ENCODE measurements at regions not wholly inside any gene's neighbourhood (a gene's known extent, or its start where the extent isn't known, plus 50 kb on each side); places are given as distances from the start of the nearest gene placed in this dataset.

- no peak for DNase-seq (ENCODE audit: low read depth)
These were observed 103.4 kb downstream of the HLX start for GRCh38 chr1:220982686-220983085.

- DNase-seq (ENCODE audit: low read depth), result no peak
These were observed 104.8 kb downstream of the HLX start for GRCh38 chr1:220983877-220984635.

- DNase-seq (ENCODE audit: low read depth), result peak; percentile 28
These were observed 111.4 kb downstream of the HLX start for GRCh38 chr1:220990427-220991339.

- DNase-seq (ENCODE audit: low read depth), result no peak
These were observed 112.3 kb downstream of the HLX start for GRCh38 chr1:220991506-220991905.

- DNase-seq (ENCODE audit: low read depth), result no peak
These were observed 112.9 kb downstream of the HLX start for GRCh38 chr1:220991959-220992704.

- no peak for DNase-seq (ENCODE audit: low read depth)
These were observed 113.4 kb downstream of the HLX start for GRCh38 chr1:220992705-220993052.

GRCh38 chr1:220994671-220995070 lies 115.4 kb downstream of the HLX start:
- DNase-seq (ENCODE audit: low read depth), result no peak

GRCh38 chr1:220997791-220998190 lies 118.5 kb downstream of the HLX start:
- no peak for DNase-seq (ENCODE audit: low read depth)

GRCh38 chr1:220999872-221000863 lies 120.9 kb downstream of the HLX start:
- no peak for DNase-seq (ENCODE audit: low read depth)

- DNase-seq (ENCODE audit: low read depth), result no peak
These were observed 121.9 kb downstream of the HLX start for GRCh38 chr1:221001167-221001566.

GRCh38 chr1:221002601-221003000 lies 123.4 kb downstream of the HLX start:
- DNase-seq (ENCODE audit: low read depth), result no peak

GRCh38 chr1:221011145-221011544 lies 131.9 kb downstream of the HLX start:
- DNase-seq (ENCODE audit: low read depth), result no peak

GRCh38 chr1:221012120-221012519 lies 132.9 kb downstream of the HLX start:
- no peak for DNase-seq (ENCODE audit: low read depth)

GRCh38 chr1:221013691-221014660 lies 134.7 kb downstream of the HLX start:
- no peak for DNase-seq (ENCODE audit: low read depth)

GRCh38 chr1:221015159-221015790 lies 136.0 kb downstream of the HLX start:
- no peak for DNase-seq (ENCODE audit: low read depth)

GRCh38 chr1:221016751-221017150 lies 137.5 kb downstream of the HLX start:
- no peak for DNase-seq (ENCODE audit: low read depth)

GRCh38 chr1:221018414-221018813 lies 139.2 kb downstream of the HLX start:
- no peak for DNase-seq (ENCODE audit: low read depth)

GRCh38 chr1:221022331-221022730 lies 143.1 kb downstream of the HLX start:
- no peak for DNase-seq (ENCODE audit: low read depth)

GRCh38 chr1:221023482-221023881 lies 144.2 kb downstream of the HLX start:
- no peak for DNase-seq (ENCODE audit: low read depth)

GRCh38 chr1:221025501-221025900 lies 146.3 kb downstream of the HLX start:
- no peak for DNase-seq (ENCODE audit: low read depth)

Data from non-pigmented ciliary epithelial cell (primary cell).